DOHH2 (cell line): ENCODE measurements at regions not wholly inside any gene's neighbourhood (a gene's known extent, or its start where the extent isn't known, plus 50 kb on each side); places are given as distances from the start of the nearest gene placed in this dataset.
"Not testable (repeated sequence)": the region's sequence is repeated elsewhere in the genome, so short reads cannot be mapped to it uniquely, and the experiment has no call there.

ENCODE experiments used
- H3F3A ChIP-seq: fragments of 200-600 bp; sonication (generic), shearing (Covaris generic); 2 replicates; pipeline ENCODE4 v1.6.0; 2016; ENCODE audit warnings: antibody characterized with exemption, mild to moderate bottlenecking; ENCODE audit not compliant: control insufficient read depth, insufficient read depth
- H3K27ac ChIP-seq: fragments of 200-600 bp; sonication (generic); 2 replicates; pipeline ENCODE4 v1.5.1; 2014; ENCODE audit warnings: low read depth, mild to moderate bottlenecking, low read length, moderate library complexity
- H3K27me3 ChIP-seq: fragments of 200-600 bp; sonication (generic); 2 replicates; pipeline ENCODE4 v1.6.1; 2014; ENCODE audit warnings: mild to moderate bottlenecking, low read length, mixed read lengths; ENCODE audit not compliant: control insufficient read depth
- H3K36me3 ChIP-seq: fragments of 200-600 bp; sonication (generic); 2 replicates; pipeline ENCODE4 v1.6.1; 2014; ENCODE audit warnings: mild to moderate bottlenecking, low read length, moderate library complexity, mixed read lengths; ENCODE audit not compliant: control insufficient read depth
- H3K4me1 ChIP-seq: fragments of 200-600 bp; sonication (generic); 2 replicates; pipeline ENCODE4 v1.6.1; 2014; ENCODE audit warnings: mild to moderate bottlenecking, low read length, mixed read lengths; ENCODE audit not compliant: control insufficient read depth
- H3K4me2 ChIP-seq: fragments of 200-600 bp; sonication (generic); 2 replicates; pipeline ENCODE4 v1.6.0; 2014; ENCODE audit warnings: mild to moderate bottlenecking, low read length, moderate library complexity
- H3K4me3 ChIP-seq: fragments of 200-600 bp; sonication (generic); 2 replicates; pipeline ENCODE4 v1.5.1; 2014; ENCODE audit warnings: mild to moderate bottlenecking, low read length, mixed read lengths
- H3K79me2 ChIP-seq: fragments of 200-600 bp; sonication (generic); 2 replicates; pipeline ENCODE4 v1.6.1; 2014; ENCODE audit warnings: mild to moderate bottlenecking, low read length, mixed read lengths; ENCODE audit not compliant: control insufficient read depth
- H3K9me2 ChIP-seq: fragments of 200-600 bp; sonication (generic); replicated peaks from 2 replicates; pipeline ENCODE4 v1.6.1; 2014; ENCODE audit warnings: mild to moderate bottlenecking, low read length, mixed read lengths; ENCODE audit not compliant: control insufficient read depth
- H3K9me3 ChIP-seq: fragments of 200-600 bp; sonication (generic); 2 replicates; pipeline ENCODE4 v1.6.1; 2014; ENCODE audit warnings: antibody characterized with exemption, low read length, mixed read lengths; ENCODE audit not compliant: control insufficient read depth, insufficient read depth
- H4K20me1 ChIP-seq: fragments of 200-600 bp; sonication (generic); 2 replicates; pipeline ENCODE4 v1.6.0; 2014; ENCODE audit warnings: low read depth, mild to moderate bottlenecking, antibody characterized with exemption, low read length, moderate library complexity; ENCODE audit not compliant: control insufficient read depth, insufficient read depth
- CTCF ChIP-seq: fragments of 200-600 bp; sonication (generic); IDR thresholded peaks from one replicate; pipeline ENCODE4 v1.5.1; 2014; ENCODE audit warnings: antibody characterized with exemption, mild to moderate bottlenecking, low read depth, low read length; ENCODE audit not compliant: poor library complexity, severe bottlenecking
- EZH2phosphoT487 ChIP-seq: fragments of 200-600 bp; sonication (generic); IDR thresholded peaks from 2 replicates; pipeline ENCODE4 v1.6.1; 2017; ENCODE audit warnings: borderline replicate concordance, mild to moderate bottlenecking, antibody characterized with exemption, low read length, moderate library complexity, mixed read lengths

DNA sequence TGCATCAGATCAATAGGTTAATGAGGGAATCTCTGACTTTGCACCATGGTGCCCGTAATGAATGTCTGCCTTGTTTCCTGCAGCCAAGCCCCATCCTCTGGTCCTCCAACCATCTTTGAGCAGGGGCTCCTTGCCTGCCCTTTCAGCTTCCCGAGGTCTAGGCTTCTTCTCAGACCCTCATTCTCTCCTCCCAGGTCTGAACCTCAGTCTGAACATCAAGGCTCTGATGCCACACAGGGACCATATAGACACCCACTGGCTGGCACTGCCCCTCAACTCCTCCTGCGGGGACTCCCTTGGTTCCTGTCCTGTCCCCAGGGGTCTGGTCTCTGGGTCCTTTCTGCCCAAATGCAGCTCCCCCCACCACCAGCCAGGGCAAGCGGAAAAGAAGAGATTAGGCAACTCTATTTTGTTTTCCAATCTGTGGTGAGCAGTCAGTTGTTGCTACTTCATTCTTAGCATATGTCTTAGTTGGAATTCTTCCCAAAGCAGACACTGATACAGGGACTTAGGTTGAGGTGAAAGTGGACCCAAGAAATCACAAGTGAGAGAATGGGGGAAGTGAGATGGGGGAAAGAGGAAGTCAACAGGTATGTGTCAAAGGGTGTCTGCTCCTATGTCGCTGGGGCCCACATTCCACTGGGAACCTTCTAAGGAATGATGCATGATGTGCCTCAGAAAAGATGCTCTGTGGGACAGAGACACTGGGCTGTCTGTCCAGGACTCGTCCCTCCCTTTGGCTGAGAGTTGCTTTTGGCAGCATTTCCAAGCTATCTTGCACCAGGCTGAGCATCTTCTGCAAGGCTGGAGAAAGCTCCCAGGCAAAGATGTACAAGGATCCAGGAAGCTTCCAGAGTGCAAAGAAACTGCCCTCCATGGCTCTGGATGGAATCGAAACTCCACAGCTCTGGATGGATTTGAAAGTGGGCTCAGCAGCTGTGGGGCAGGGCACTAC is 1096.5 kb upstream of the TMEM132C start:
- no peak overlapping the region for H3K4me2 ChIP-seq
- no peaks in the 10 kb centered on the region for H4K20me1 ChIP-seq
- no peaks in the 10 kb centered on the region for H3K9me3 ChIP-seq
- no peaks in the 10 kb centered on the region for H3K36me3 ChIP-seq
- TF ChIP-seq CTCF = no peak
- TF ChIP-seq EZH2phosphoT487 = no peak
- no peaks in the 10 kb centered on the region for H3K27me3 ChIP-seq
- H3F3A ChIP-seq = no peaks in the 10 kb centered on the region
- H3K4me1 ChIP-seq = no peaks in the 10 kb centered on the region
- H3K27ac ChIP-seq = no peak overlapping the region
- H3K4me3 ChIP-seq = no peak overlapping the region
- H3K79me2 ChIP-seq = no peaks in the 10 kb centered on the region
- no peaks in the 10 kb centered on the region for H3K9me2 ChIP-seq

GRCh38 chr12:127172861-127173260 is 1094.1 kb upstream of the TMEM132C start:
- Histone ChIP-seq H3K9me2 (no peaks in the 10 kb centered on the region), H3K9me3 (peaks cover 11% of the 10 kb centered on the region; the same call in 1 of the 2 replicates), H3K27ac (no peak overlapping the region), H3K27me3 (no peaks in the 10 kb centered on the region), H3K79me2 (no peaks in the 10 kb centered on the region), H3K36me3 (no peaks in the 10 kb centered on the region), H3K4me2 (no peak overlapping the region), H3K4me3 (no peak overlapping the region), H3F3A (no peaks in the 10 kb centered on the region), H4K20me1 (no peaks in the 10 kb centered on the region), H3K4me1 (no peaks in the 10 kb centered on the region)
- no peak for TF ChIP-seq EZH2phosphoT487

GRCh38 chr12:127173971-127174370 is 1093.0 kb upstream of the TMEM132C start:
- H3K9me2 ChIP-seq, H3K4me1 ChIP-seq, H3K36me3 ChIP-seq, H3K27ac ChIP-seq, H3K27me3 ChIP-seq, H3K79me2 ChIP-seq, H3K4me3 ChIP-seq, H3K4me2 ChIP-seq, H4K20me1 ChIP-seq, H3F3A ChIP-seq: not testable (repeated sequence)
- H3K9me3 ChIP-seq = peaks cover 14% of the 10 kb centered on the region; the same call in 1 of the 2 replicates

GRCh38 chr12:127174881-127175280 is 1092.1 kb upstream of the TMEM132C start:
- Histone ChIP-seq H3K9me2 (no peaks in the 10 kb centered on the region), H3K79me2 (no peaks in the 10 kb centered on the region), H3K27me3 (no peaks in the 10 kb centered on the region), H3K4me2 (no peak overlapping the region), H3K9me3 (peaks cover 14% of the 10 kb centered on the region; the same call in 1 of the 2 replicates), H4K20me1 (no peaks in the 10 kb centered on the region), H3K4me1 (no peaks in the 10 kb centered on the region), H3K27ac (no peak overlapping the region), H3F3A (no peaks in the 10 kb centered on the region), H3K4me3 (no peak overlapping the region), H3K36me3 (no peaks in the 10 kb centered on the region)
- TF ChIP-seq CTCF = no peak
